Osteoblast (primary cell): ENCODE measurements at regions not wholly inside any gene's neighbourhood (a gene's known extent, or its start where the extent isn't known, plus 50 kb on each side); places are given as distances from the start of the nearest gene placed in this dataset.
"Not testable (repeated sequence)": the region's sequence is repeated elsewhere in the genome, so short reads cannot be mapped to it uniquely, and the experiment has no call there.

Experiments used
- DNase-seq: peaks from one replicate; pipeline ENCODE4 v3.0.0; 2011; ENCODE audit warnings: low spot score, mixed read lengths; ENCODE audit not compliant: insufficient read length; ENCODE audit errors: missing footprints
- H2AFZ ChIP-seq: 2 replicates; pipeline ENCODE4 v1.6.0; 2011; ENCODE audit warnings: mild to moderate bottlenecking, low read length
- H3K27ac ChIP-seq: 2 replicates; pipeline ENCODE4 v1.5.1; 2011; ENCODE audit warnings: mild to moderate bottlenecking, low read depth, low read length, moderate library complexity
- H3K27me3 ChIP-seq: 2 replicates; pipeline ENCODE4 v1.6.0; 2012; ENCODE audit warnings: mild to moderate bottlenecking, control low read depth, inconsistent platforms, low read length, moderate library complexity; ENCODE audit not compliant: insufficient read depth
- H3K36me3 ChIP-seq: 2 replicates; pipeline ENCODE4 v1.5.1; 2011; ENCODE audit warnings: mild to moderate bottlenecking, low read length, control low read depth, moderate library complexity; ENCODE audit not compliant: insufficient read depth
- H3K4me1 ChIP-seq: 2 replicates; pipeline ENCODE4 v1.5.1; 2011; ENCODE audit warnings: mild to moderate bottlenecking, low read length, control low read depth, moderate library complexity; ENCODE audit not compliant: insufficient read depth
- H3K4me2 ChIP-seq: 2 replicates; pipeline ENCODE4 v1.6.0; 2011; ENCODE audit warnings: mild to moderate bottlenecking, low read length; ENCODE audit not compliant: insufficient read depth
- H3K4me3 ChIP-seq: fragments of 200-600 bp; sonication (generic); 3 replicates; pipeline ENCODE4 v1.5.1; 2012; ENCODE audit warnings: mild to moderate bottlenecking, low read length, inconsistent platforms; ENCODE audit not compliant: insufficient read depth
- H3K79me2 ChIP-seq: 2 replicates; pipeline ENCODE4 v1.6.0; 2012; ENCODE audit warnings: mild to moderate bottlenecking, low read length, control low read depth, inconsistent platforms; ENCODE audit not compliant: insufficient read depth
- H3K9me3 ChIP-seq: 2 replicates; pipeline ENCODE4 v1.5.1; 2011; ENCODE audit warnings: low read depth, low read length, control low read depth
- H4K20me1 ChIP-seq: 2 replicates; pipeline ENCODE4 v1.6.0; 2012; ENCODE audit warnings: mild to moderate bottlenecking, low read length, control low read depth; ENCODE audit not compliant: insufficient read depth
- TF ChIP-seq, protein P1 (sequence below): IDR thresholded peaks from 2 replicates; pipeline ENCODE4 v1.5.1; 2011; ENCODE audit warnings: mild to moderate bottlenecking, low read depth, low read length, moderate library complexity; ENCODE audit errors: extremely low read depth

- no peaks in the 10 kb centered on the region for H3K27me3 ChIP-seq
- no peaks in the 10 kb centered on the region for H3K9me3 ChIP-seq
- no peak overlapping the region for H3K4me2 ChIP-seq
- H3K27ac ChIP-seq, result no peak overlapping the region
- TF ChIP-seq, protein P1, sequence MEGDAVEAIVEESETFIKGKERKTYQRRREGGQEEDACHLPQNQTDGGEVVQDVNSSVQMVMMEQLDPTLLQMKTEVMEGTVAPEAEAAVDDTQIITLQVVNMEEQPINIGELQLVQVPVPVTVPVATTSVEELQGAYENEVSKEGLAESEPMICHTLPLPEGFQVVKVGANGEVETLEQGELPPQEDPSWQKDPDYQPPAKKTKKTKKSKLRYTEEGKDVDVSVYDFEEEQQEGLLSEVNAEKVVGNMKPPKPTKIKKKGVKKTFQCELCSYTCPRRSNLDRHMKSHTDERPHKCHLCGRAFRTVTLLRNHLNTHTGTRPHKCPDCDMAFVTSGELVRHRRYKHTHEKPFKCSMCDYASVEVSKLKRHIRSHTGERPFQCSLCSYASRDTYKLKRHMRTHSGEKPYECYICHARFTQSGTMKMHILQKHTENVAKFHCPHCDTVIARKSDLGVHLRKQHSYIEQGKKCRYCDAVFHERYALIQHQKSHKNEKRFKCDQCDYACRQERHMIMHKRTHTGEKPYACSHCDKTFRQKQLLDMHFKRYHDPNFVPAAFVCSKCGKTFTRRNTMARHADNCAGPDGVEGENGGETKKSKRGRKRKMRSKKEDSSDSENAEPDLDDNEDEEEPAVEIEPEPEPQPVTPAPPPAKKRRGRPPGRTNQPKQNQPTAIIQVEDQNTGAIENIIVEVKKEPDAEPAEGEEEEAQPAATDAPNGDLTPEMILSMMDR, result no peak
- no peaks in the 10 kb centered on the region for H4K20me1 ChIP-seq
- peak; percentile 32 for DNase-seq
- H3K79me2 ChIP-seq, result no peaks in the 10 kb centered on the region
- no peak overlapping the region for H2AFZ ChIP-seq
- no peaks in the 10 kb centered on the region for H3K36me3 ChIP-seq
- no peak overlapping the region for H3K4me3 ChIP-seq
- H3K4me1 ChIP-seq, result no peaks in the 10 kb centered on the region
Measured at GRCh38 chr9:115461280-115461679, 343.3 kb upstream of the TNC start.

- no peaks in the 10 kb centered on the region for H3K4me1 ChIP-seq
- no peaks in the 10 kb centered on the region for H4K20me1 ChIP-seq
- no peak overlapping the region for H3K27ac ChIP-seq
- no peak overlapping the region for H2AFZ ChIP-seq
- H3K4me3 ChIP-seq, result no peak overlapping the region
- TF ChIP-seq, protein P1, result no peak
- no peaks in the 10 kb centered on the region for H3K27me3 ChIP-seq
- no peaks in the 10 kb centered on the region for H3K79me2 ChIP-seq
- H3K4me2 ChIP-seq, result no peak overlapping the region
- H3K36me3 ChIP-seq, result no peaks in the 10 kb centered on the region
- no peak for DNase-seq
- H3K9me3 ChIP-seq, result no peaks in the 10 kb centered on the region
Measured at GRCh38 chr9:115462623-115463022, 344.7 kb upstream of the TNC start.

- Histone ChIP-seq H3K4me3 (no peak overlapping the region), H3K4me1 (no peaks in the 10 kb centered on the region), H4K20me1 (no peaks in the 10 kb centered on the region), H3K36me3 (no peaks in the 10 kb centered on the region), H3K79me2 (no peaks in the 10 kb centered on the region), H3K27ac (no peak overlapping the region), H2AFZ (peak overlapping the region; percentile 72), H3K9me3 (no peaks in the 10 kb centered on the region), H3K4me2 (no peak overlapping the region), H3K27me3 (no peaks in the 10 kb centered on the region)
- TF ChIP-seq, protein P1, result no peak
- DNase-seq, result no peak
Measured at GRCh38 chr9:115466756-115467155, 348.8 kb upstream of the TNC start.

DNA sequence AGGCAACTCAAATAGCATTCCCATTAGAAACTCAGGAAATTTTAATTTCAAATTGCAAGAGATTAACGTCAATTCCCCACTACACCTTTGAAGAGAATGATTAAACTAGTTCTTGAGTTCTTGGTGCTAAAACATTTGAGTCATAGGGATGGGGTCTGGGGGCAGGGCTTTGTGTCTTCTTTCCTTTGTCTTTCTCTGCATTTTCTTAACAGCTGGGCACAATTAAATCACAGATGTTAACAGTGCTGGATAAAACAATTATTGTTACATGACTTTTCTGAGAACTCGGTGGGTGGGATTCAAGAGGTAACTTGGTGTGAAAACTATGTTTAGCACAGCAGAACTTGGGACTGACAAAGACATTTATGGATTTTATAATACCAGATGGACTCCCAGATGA is 351.9 kb upstream of the TNC start:
- H3K4me3 ChIP-seq, result no peak overlapping the region
- no peak overlapping the region for H3K4me2 ChIP-seq
- no peaks in the 10 kb centered on the region for H4K20me1 ChIP-seq
- H3K4me1 ChIP-seq, result no peaks in the 10 kb centered on the region
- H3K36me3 ChIP-seq, result no peaks in the 10 kb centered on the region
- TF ChIP-seq, protein P1, result no peak
- H3K9me3 ChIP-seq, result no peaks in the 10 kb centered on the region
- no peaks in the 10 kb centered on the region for H3K27me3 ChIP-seq
- H2AFZ ChIP-seq, result no peak overlapping the region
- no peaks in the 10 kb centered on the region for H3K79me2 ChIP-seq
- no peak overlapping the region for H3K27ac ChIP-seq
- DNase-seq, result no peak

- not testable (repeated sequence) for H2AFZ ChIP-seq, H3K4me3 ChIP-seq, H3K4me2 ChIP-seq, H3K79me2 ChIP-seq, H4K20me1 ChIP-seq, H3K9me3 ChIP-seq, H3K27ac ChIP-seq, H3K27me3 ChIP-seq, H3K4me1 ChIP-seq, DNase-seq, H3K36me3 ChIP-seq
Measured at GRCh38 chr9:115473032-115473431, 355.1 kb upstream of the TNC start.
